HL-60 (cell line): ENCODE measurements at regions not wholly inside any gene's neighbourhood (a gene's known extent, or its start where the extent isn't known, plus 50 kb on each side); places are given as distances from the start of the nearest gene placed in this dataset.

ENCODE experiments used
- DNase-seq, 2 experiments: peaks; one replicate each; pipeline ENCODE4 v3.0.0-alpha.2; 2010 to 2020; ENCODE audit warnings: low read depth in 1 of 2, low spot score in 1 of 2
- H3K27ac ChIP-seq: fragments of 250-450 bp; sonication (Bioruptor Pico); replicated peaks from 2 replicates; pipeline ENCODE4 v1.5.1; 2020; ENCODE audit warnings: mild to moderate bottlenecking, moderate library complexity
- H3K27me3 ChIP-seq: fragments of 250-450 bp; sonication (Bioruptor Pico); 2 replicates; pipeline ENCODE4 v1.5.1; 2021; ENCODE audit warnings: mild to moderate bottlenecking, moderate library complexity; ENCODE audit not compliant: insufficient read depth, poor library complexity, severe bottlenecking
- H3K4me3 ChIP-seq: replicated peaks from 2 replicates; pipeline ENCODE4 v1.5.1; 2011; ENCODE audit warnings: mild to moderate bottlenecking, control low read depth, low read length; ENCODE audit not compliant: insufficient read depth
- GABPA ChIP-seq: IDR thresholded peaks from 2 replicates; pipeline ENCODE4 v1.6.1; 2012; ENCODE audit warnings: low read depth
- POLR2AphosphoS5 ChIP-seq: IDR thresholded peaks from 2 replicates; pipeline ENCODE4 v1.6.1; 2012; ENCODE audit warnings: low read depth
- SPI1 ChIP-seq: IDR thresholded peaks from 2 replicates; pipeline ENCODE4 v1.6.1; 2012; ENCODE audit warnings: low read depth, mild to moderate bottlenecking, borderline replicate concordance
- TF ChIP-seq, protein P1 (sequence below): IDR thresholded peaks from 2 replicates; pipeline ENCODE4 v1.6.1; 2012; ENCODE audit warnings: low read depth; ENCODE audit not compliant: insufficient replicate concordance
- TF ChIP-seq, protein P2 (sequence below): IDR thresholded peaks from one replicate; pipeline ENCODE4 v1.5.1; 2011; ENCODE audit warnings: low read length, control low read depth, inconsistent platforms; ENCODE audit not compliant: insufficient read depth

DNA sequence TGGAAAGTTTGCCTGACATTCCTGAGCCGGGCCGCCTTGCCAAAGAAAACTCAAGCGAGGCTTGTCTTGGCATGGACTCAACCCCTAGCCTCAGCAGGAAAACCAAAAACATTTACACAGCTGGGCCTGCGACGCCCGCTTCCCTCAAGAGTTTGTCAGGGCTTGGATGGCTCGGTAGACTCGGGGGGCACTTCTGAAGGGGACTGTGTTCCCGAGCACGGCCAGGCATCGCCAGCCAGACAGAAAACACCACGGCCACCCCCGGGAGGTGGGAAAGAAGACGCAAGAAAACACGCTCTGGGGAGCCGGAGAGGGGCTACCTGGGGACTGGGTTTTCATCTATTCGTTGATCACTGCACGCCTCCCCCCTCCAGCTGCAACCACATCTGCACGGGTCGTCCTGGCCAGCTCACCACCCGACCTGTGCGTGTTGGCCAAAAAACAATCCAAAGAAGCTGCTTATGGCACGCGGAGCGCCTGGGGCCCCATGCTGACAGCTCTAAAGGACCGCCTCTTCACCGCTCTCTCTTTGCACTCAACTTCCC lies 380.7 kb downstream of the MN1 start:
- H3K4me3 ChIP-seq: no peak overlapping the region
- DNase-seq: no peak
- H3K27me3 ChIP-seq: peaks cover 2% of the 10 kb centered on the region
- TF ChIP-seq SPI1 (no peak), POLR2AphosphoS5 (no peak), GABPA (no peak)
- TF ChIP-seq, protein P1, sequence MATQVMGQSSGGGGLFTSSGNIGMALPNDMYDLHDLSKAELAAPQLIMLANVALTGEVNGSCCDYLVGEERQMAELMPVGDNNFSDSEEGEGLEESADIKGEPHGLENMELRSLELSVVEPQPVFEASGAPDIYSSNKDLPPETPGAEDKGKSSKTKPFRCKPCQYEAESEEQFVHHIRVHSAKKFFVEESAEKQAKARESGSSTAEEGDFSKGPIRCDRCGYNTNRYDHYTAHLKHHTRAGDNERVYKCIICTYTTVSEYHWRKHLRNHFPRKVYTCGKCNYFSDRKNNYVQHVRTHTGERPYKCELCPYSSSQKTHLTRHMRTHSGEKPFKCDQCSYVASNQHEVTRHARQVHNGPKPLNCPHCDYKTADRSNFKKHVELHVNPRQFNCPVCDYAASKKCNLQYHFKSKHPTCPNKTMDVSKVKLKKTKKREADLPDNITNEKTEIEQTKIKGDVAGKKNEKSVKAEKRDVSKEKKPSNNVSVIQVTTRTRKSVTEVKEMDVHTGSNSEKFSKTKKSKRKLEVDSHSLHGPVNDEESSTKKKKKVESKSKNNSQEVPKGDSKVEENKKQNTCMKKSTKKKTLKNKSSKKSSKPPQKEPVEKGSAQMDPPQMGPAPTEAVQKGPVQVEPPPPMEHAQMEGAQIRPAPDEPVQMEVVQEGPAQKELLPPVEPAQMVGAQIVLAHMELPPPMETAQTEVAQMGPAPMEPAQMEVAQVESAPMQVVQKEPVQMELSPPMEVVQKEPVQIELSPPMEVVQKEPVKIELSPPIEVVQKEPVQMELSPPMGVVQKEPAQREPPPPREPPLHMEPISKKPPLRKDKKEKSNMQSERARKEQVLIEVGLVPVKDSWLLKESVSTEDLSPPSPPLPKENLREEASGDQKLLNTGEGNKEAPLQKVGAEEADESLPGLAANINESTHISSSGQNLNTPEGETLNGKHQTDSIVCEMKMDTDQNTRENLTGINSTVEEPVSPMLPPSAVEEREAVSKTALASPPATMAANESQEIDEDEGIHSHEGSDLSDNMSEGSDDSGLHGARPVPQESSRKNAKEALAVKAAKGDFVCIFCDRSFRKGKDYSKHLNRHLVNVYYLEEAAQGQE: no peak
- TF ChIP-seq, protein P2, sequence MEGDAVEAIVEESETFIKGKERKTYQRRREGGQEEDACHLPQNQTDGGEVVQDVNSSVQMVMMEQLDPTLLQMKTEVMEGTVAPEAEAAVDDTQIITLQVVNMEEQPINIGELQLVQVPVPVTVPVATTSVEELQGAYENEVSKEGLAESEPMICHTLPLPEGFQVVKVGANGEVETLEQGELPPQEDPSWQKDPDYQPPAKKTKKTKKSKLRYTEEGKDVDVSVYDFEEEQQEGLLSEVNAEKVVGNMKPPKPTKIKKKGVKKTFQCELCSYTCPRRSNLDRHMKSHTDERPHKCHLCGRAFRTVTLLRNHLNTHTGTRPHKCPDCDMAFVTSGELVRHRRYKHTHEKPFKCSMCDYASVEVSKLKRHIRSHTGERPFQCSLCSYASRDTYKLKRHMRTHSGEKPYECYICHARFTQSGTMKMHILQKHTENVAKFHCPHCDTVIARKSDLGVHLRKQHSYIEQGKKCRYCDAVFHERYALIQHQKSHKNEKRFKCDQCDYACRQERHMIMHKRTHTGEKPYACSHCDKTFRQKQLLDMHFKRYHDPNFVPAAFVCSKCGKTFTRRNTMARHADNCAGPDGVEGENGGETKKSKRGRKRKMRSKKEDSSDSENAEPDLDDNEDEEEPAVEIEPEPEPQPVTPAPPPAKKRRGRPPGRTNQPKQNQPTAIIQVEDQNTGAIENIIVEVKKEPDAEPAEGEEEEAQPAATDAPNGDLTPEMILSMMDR: no peak
- no peak overlapping the region for H3K27ac ChIP-seq

DNA sequence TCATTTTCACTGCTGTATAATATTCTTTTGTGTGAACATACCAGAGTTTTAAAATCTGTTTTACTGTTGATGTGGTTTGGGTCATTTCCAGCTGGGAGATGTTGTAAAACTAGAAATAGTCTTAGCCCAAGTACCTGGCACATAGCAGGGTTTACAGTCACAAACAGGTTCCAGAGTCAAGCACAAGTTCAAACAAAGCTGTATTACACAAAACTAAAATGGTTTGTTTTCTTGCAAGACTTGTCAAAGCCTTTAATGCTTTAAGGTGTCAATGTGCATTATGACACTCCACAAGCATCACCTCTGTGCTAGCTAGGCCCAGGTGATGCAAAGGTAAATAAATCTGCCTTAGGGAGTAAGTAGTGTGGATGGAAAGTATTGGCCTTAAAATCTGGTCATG lies 379.1 kb downstream of the MN1 start:
- TF ChIP-seq, protein P1: no peak
- TF ChIP-seq SPI1 (no peak), POLR2AphosphoS5 (no peak), GABPA (no peak)
- TF ChIP-seq, protein P2: no peak
- H3K27ac ChIP-seq: no peak overlapping the region
- H3K4me3 ChIP-seq: no peak overlapping the region
- DNase-seq: no peak
- H3K27me3 ChIP-seq: peaks cover 2% of the 10 kb centered on the region

DNA sequence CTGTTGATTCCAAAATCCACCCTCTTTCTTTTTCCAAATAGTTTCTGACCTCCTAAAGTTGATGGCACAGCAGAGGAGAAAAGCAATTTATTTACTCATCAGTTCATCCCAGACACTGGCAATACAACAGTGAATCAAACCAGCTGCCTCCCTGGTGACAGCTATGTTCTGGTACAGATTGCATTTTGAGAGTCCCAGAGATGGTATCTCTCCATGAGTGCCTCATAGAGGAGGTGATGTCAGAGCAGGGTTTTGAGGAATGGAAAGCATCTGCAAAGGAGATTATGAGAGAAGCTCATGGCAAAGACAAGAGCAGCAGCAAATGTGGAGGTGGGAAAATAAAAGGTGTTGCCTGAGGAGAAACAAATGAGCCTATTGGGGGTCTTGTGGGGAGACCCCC lies 377.2 kb downstream of the MN1 start:
- Histone ChIP-seq H3K27ac (no peak overlapping the region), H3K4me3 (no peak overlapping the region), H3K27me3 (peaks cover 2% of the 10 kb centered on the region)
- DNase-seq: no peak
- TF ChIP-seq POLR2AphosphoS5 (no peak), SPI1 (no peak), GABPA (no peak)
- TF ChIP-seq, protein P1: no peak
- TF ChIP-seq, protein P2: no peak
